Activated CD8-positive, alpha-beta T cell treated with anti-CD3 and anti-CD28 coated beads for 36 hours (primary cell): ENCODE measurements at regions not wholly inside any gene's neighbourhood (a gene's known extent, or its start where the extent isn't known, plus 50 kb on each side); places are given as distances from the start of the nearest gene placed in this dataset.

Experiments used
- ATAC-seq: fragments of 200-7000 bp; cut with Tn5 transposase; one replicate; pipeline ENCODE4 v1.10.0; 2021; ENCODE audit warnings: mild to moderate bottlenecking, moderate library complexity
- CTCF ChIA-PET: fragments of 350-600 bp; sonication (Branson Sonifier 250); formaldehyde crosslinking; loops from one replicate; lab custom pipeline; 2021; ENCODE audit warnings: antibody characterized with exemption; lab: Charles Lee
- POLR2A ChIA-PET: fragments of 350-600 bp; sonication (Branson Sonifier 250); formaldehyde crosslinking; loops from one replicate; lab custom pipeline; 2021; ENCODE audit warnings: antibody characterized with exemption; lab: Charles Lee
- DNase-seq: peaks from one replicate; pipeline ENCODE4 v3.0.0-alpha.2; 2020
- H3K27ac Mint-ChIP-seq: one replicate; pipeline ENCODE4 v1.8.0; 2021; ENCODE audit warnings: mild to moderate bottlenecking, mixed read lengths
- H3K27me3 Mint-ChIP-seq: one replicate; pipeline ENCODE4 v1.8.0; 2021; ENCODE audit warnings: mixed read lengths
- H3K36me3 Mint-ChIP-seq: one replicate; pipeline ENCODE4 v1.8.0; 2021; ENCODE audit warnings: low read depth, mixed read lengths
- H3K4me1 Mint-ChIP-seq: one replicate; pipeline ENCODE4 v1.8.0; 2021; ENCODE audit warnings: low read depth, mixed read lengths
- H3K4me3 Mint-ChIP-seq: one replicate; pipeline ENCODE4 v1.8.0; 2021; ENCODE audit warnings: mild to moderate bottlenecking, moderate library complexity, mixed read lengths
- H3K9me3 Mint-ChIP-seq: one replicate; pipeline ENCODE4 v1.8.0; 2021; ENCODE audit warnings: mixed read lengths
- CTCF ChIP-seq: fragments of 200-600 bp; IDR thresholded peaks from one replicate; pipeline ENCODE4 v1.8.0; 2022; ENCODE audit warnings: antibody characterized with exemption, mild to moderate bottlenecking
- intact Hi-C: fragments of 100-400 bp; cut with micrococcal nuclease; formaldehyde crosslinking; loops from one replicate; pipeline ENCODE4 v1.10.0; 2022

GRCh38 chr15:98440917-98441316 lies 207.4 kb upstream of the IGF1R start:
- no peaks in the 10 kb centered on the region for H3K36me3 Mint-ChIP-seq
- intact Hi-C loops, result loop anchor here (10.0 kb wide), 1 partner anchor 214 kb away; no protein-coding TSS in a partner anchor
- ATAC-seq (no peak), DNase-seq (no peak)
- ChIA-PET CTCF (interaction anchor here (1.5 to 1.6 kb wide), 2 partner anchors 12 to 41 kb away, joined by 4 read pairs; no protein-coding TSS in a partner anchor), POLR2A (interaction anchor here (1.7 kb wide), 1 partner anchor 208 kb away, joined by 4 read pairs; the partner anchor contains the start of gene IGF1R)
- no peaks in the 10 kb centered on the region for H3K9me3 Mint-ChIP-seq
- H3K4me3 Mint-ChIP-seq, result no peak overlapping the region
- TF ChIP-seq CTCF, result no peak
- no peaks in the 10 kb centered on the region for H3K27me3 Mint-ChIP-seq
- H3K4me1 Mint-ChIP-seq, result peaks cover 3% of the 10 kb centered on the region
- H3K27ac Mint-ChIP-seq, result no peak overlapping the region

- no peaks in the 10 kb centered on the region for H3K27me3 Mint-ChIP-seq
- H3K9me3 Mint-ChIP-seq, result no peaks in the 10 kb centered on the region
- DNase-seq (no peak), ATAC-seq (no peak)
- no peak for TF ChIP-seq CTCF
- no peaks in the 10 kb centered on the region for H3K36me3 Mint-ChIP-seq
- peaks cover 3% of the 10 kb centered on the region for H3K4me1 Mint-ChIP-seq
- H3K4me3 Mint-ChIP-seq, result no peak overlapping the region
- no peak overlapping the region for H3K27ac Mint-ChIP-seq
- ChIA-PET POLR2A (interaction anchor here (1.7 kb wide), 1 partner anchor 207 kb away, joined by 4 read pairs; the partner anchor contains the start of gene IGF1R), CTCF (interaction anchor here (0.9 to 1.6 kb wide), 10 partner anchors 11 to 639 kb away, joined by 3 to 6 read pairs (median 4); no protein-coding TSS in a partner anchor)
- intact Hi-C loops, result loop anchor here (10.0 kb wide), 1 partner anchor 213 kb away; no protein-coding TSS in a partner anchor
These were observed 206.7 kb upstream of the IGF1R start for GRCh38 chr15:98441599-98441998.

GRCh38 chr15:98442379-98442833 lies 205.9 kb upstream of the IGF1R start:
- H3K27me3 Mint-ChIP-seq, result no peaks in the 10 kb centered on the region
- H3K36me3 Mint-ChIP-seq, result no peaks in the 10 kb centered on the region
- H3K4me3 Mint-ChIP-seq, result no peak overlapping the region
- CTCF ChIA-PET, result interaction anchor here (0.7 to 1.6 kb wide), 17 partner anchors 9 to 638 kb away, joined by 3 to 6 read pairs (median 4); no protein-coding TSS in a partner anchor
- ATAC-seq (peak; percentile 88), DNase-seq (peak; percentile 74)
- peaks cover 3% of the 10 kb centered on the region for H3K4me1 Mint-ChIP-seq
- intact Hi-C loops, result loop anchor here (1.0 to 10.0 kb wide), 2 partner anchors 212 to 634 kb away; no protein-coding TSS in a partner anchor
- peak; percentile 84 for TF ChIP-seq CTCF
- POLR2A ChIA-PET, result interaction anchor here (1.7 kb wide), 1 partner anchor 206 kb away, joined by 4 read pairs; the partner anchor contains the start of gene IGF1R
- no peaks in the 10 kb centered on the region for H3K9me3 Mint-ChIP-seq
- H3K27ac Mint-ChIP-seq, result no peak overlapping the region

- no peak overlapping the region for H3K4me3 Mint-ChIP-seq
- H3K27me3 Mint-ChIP-seq, result no peaks in the 10 kb centered on the region
- intact Hi-C loops, result loop anchor here (1.0 to 10.0 kb wide), 2 partner anchors 212 to 633 kb away; no protein-coding TSS in a partner anchor
- no peak overlapping the region for H3K27ac Mint-ChIP-seq
- POLR2A ChIA-PET, result interaction anchor here (1.7 kb wide), 1 partner anchor 206 kb away, joined by 4 read pairs; the partner anchor contains the start of gene IGF1R
- DNase-seq (no peak), ATAC-seq (no peak)
- peaks cover 3% of the 10 kb centered on the region for H3K4me1 Mint-ChIP-seq
- CTCF ChIA-PET, result interaction anchor here (0.7 to 1.6 kb wide), 12 partner anchors 8 to 638 kb away, joined by 3 to 6 read pairs (median 4); no protein-coding TSS in a partner anchor
- no peaks in the 10 kb centered on the region for H3K36me3 Mint-ChIP-seq
- H3K9me3 Mint-ChIP-seq, result no peaks in the 10 kb centered on the region
- TF ChIP-seq CTCF, result no peak
These were observed 205.4 kb upstream of the IGF1R start for GRCh38 chr15:98442901-98443300.

- H3K9me3 Mint-ChIP-seq, result no peaks in the 10 kb centered on the region
- peaks cover 3% of the 10 kb centered on the region for H3K4me1 Mint-ChIP-seq
- no peak for ATAC-seq
- no peaks in the 10 kb centered on the region for H3K36me3 Mint-ChIP-seq
- ChIA-PET CTCF (interaction anchor here (1.2 to 1.6 kb wide), 4 partner anchors 9 to 633 kb away, joined by 3 to 5 read pairs (median 4); no protein-coding TSS in a partner anchor), POLR2A (no interaction called here)
- DNase-seq, result no peak
- H3K4me3 Mint-ChIP-seq, result no peak overlapping the region
- H3K27ac Mint-ChIP-seq, result no peak overlapping the region
- intact Hi-C loops, result loop anchor here (10.0 kb wide), 1 partner anchor 211 kb away; no protein-coding TSS in a partner anchor
- no peaks in the 10 kb centered on the region for H3K27me3 Mint-ChIP-seq
- no peak for TF ChIP-seq CTCF
These were observed 204.8 kb upstream of the IGF1R start for GRCh38 chr15:98443526-98443925.
